ENCODE measurements at regions not wholly inside any gene's neighbourhood (a gene's known extent, or its start where the extent isn't known, plus 50 kb on each side); places are given as distances from the start of the nearest gene placed in this dataset.

- no peaks in the 10 kb centered on the region for H3K4me1 ChIP-seq
- H3K9me3 ChIP-seq: no peaks in the 10 kb centered on the region
- H3K27me3 ChIP-seq: no peaks in the 10 kb centered on the region
- no peaks in the 10 kb centered on the region for H3K36me3 ChIP-seq
- no peak overlapping the region for H3K4me3 ChIP-seq
- no peak overlapping the region for H3K27ac ChIP-seq
- TF ChIP-seq CTCF (IDR thresholded peaks at IDR 0.05): no peak
- no peak for DNase-seq (ENCODE audit: low spot score)
Measured at GRCh38 chr16:13291591-13292333, 390.4 kb downstream of the SHISA9 start.

GRCh38 chr16:13296206-13296605 lies 394.8 kb downstream of the SHISA9 start:
- Histone ChIP-seq H3K9me3 (no peaks in the 10 kb centered on the region), H3K4me1 (no peaks in the 10 kb centered on the region), H3K27me3 (no peaks in the 10 kb centered on the region), H3K27ac (no peak overlapping the region), H3K4me3 (no peak overlapping the region), H3K36me3 (no peaks in the 10 kb centered on the region)
- no peak for TF ChIP-seq CTCF (IDR thresholded peaks at IDR 0.05)
- no peak for DNase-seq (ENCODE audit: low spot score)

GRCh38 chr16:13298666-13299065 lies 397.3 kb downstream of the SHISA9 start:
- Histone ChIP-seq H3K4me3 (no peak overlapping the region), H3K9me3 (no peaks in the 10 kb centered on the region), H3K27me3 (no peaks in the 10 kb centered on the region), H3K27ac (no peak overlapping the region), H3K36me3 (no peaks in the 10 kb centered on the region), H3K4me1 (no peaks in the 10 kb centered on the region)
- TF ChIP-seq CTCF (IDR thresholded peaks at IDR 0.05): no peak
- no peak for DNase-seq (ENCODE audit: low spot score)

- DNase-seq (ENCODE audit: low spot score): no peak
- H3K27me3 ChIP-seq: no peaks in the 10 kb centered on the region
Measured at GRCh38 chr16:13300066-13300840, 398.9 kb downstream of the SHISA9 start.

GRCh38 chr16:13305019-13305755 lies 403.8 kb downstream of the SHISA9 start:
- Histone ChIP-seq H3K9me3 (no peaks in the 10 kb centered on the region), H3K4me1 (no peaks in the 10 kb centered on the region), H3K27me3 (no peaks in the 10 kb centered on the region), H3K4me3 (no peak overlapping the region), H3K36me3 (no peaks in the 10 kb centered on the region), H3K27ac (no peak overlapping the region)
- no peak for TF ChIP-seq CTCF (IDR thresholded peaks at IDR 0.05)
- DNase-seq (ENCODE audit: low spot score): no peak

More at GRCh38 chr16:13300066-13300840, 398.9 kb downstream of the SHISA9 start:
- Histone ChIP-seq H3K9me3 (no peaks in the 10 kb centered on the region), H3K36me3 (no peaks in the 10 kb centered on the region), H3K4me1 (no peaks in the 10 kb centered on the region), H3K27ac (no peak overlapping the region), H3K4me3 (no peak overlapping the region)
- no peak for TF ChIP-seq CTCF (IDR thresholded peaks at IDR 0.05)

All from right atrium auricular region (tissue), 2 donors.